Kidney (tissue), 13 donors: ENCODE measurements at regions not wholly inside any gene's neighbourhood (a gene's known extent, or its start where the extent isn't known, plus 50 kb on each side); places are given as distances from the start of the nearest gene placed in this dataset.

Experiments
- DNase-seq, 5 donors: peaks; one replicate each; pipeline ENCODE4 v3.0.0-alpha.2; 2013 to 2020
- FAIRE-seq: peaks from 2 replicates; lab custom pipeline; 2012; peaks lifted over from hg19 to GRCh38; lab: Jason Lieb, UNC
- H3K27ac ChIP-seq, 2 donors: one replicate each; pipeline ENCODE4 v1.7.0; 2013; ENCODE audit warnings: low read depth in 2 of 2, low read length in 2 of 2, inconsistent platforms in 1 of 2
- H3K27me3 ChIP-seq: one replicate; pipeline ENCODE4 v1.7.1; 2013; ENCODE audit warnings: low read length, inconsistent platforms; ENCODE audit not compliant: control insufficient read depth, insufficient read depth
- H3K36me3 ChIP-seq, 3 donors: one replicate each; pipeline versions ENCODE4 v1.7.0 to v1.7.1; 2013; ENCODE audit warnings: low read length in 3 of 3, control low read depth in 1 of 3, inconsistent platforms in 1 of 3; ENCODE audit not compliant: insufficient read depth in 3 of 3, control insufficient read depth in 2 of 3
- H3K4me1 ChIP-seq, 3 donors: one replicate each; pipeline versions ENCODE4 v1.7.0 to v1.7.1; 2013; ENCODE audit warnings: low read length in 3 of 3, inconsistent platforms in 1 of 3, low read depth in 1 of 3; ENCODE audit not compliant: control insufficient read depth in 2 of 3, insufficient read depth in 2 of 3
- H3K4me3 ChIP-seq, 3 donors: one replicate each; pipeline versions ENCODE4 v1.7.0 to v1.8.1; 2013; ENCODE audit warnings: low read length in 3 of 3, control low read depth in 1 of 3, inconsistent platforms in 1 of 3
- H3K9ac ChIP-seq, 3 donors: one replicate each; pipeline versions ENCODE4 v1.7.0 to v1.7.1; 2013; ENCODE audit warnings: low read length in 3 of 3, control low read depth in 1 of 3, inconsistent platforms in 1 of 3
- H3K9me3 ChIP-seq, 3 donors: one replicate each; pipeline versions ENCODE4 v1.7.0 to v1.7.1; 2013; ENCODE audit warnings: low read length in 3 of 3, control low read depth in 1 of 3, inconsistent platforms in 1 of 3; ENCODE audit not compliant: control insufficient read depth in 2 of 3, insufficient read depth in 1 of 3
- intact Hi-C: fragments of 100-400 bp; cut with DNase I; formaldehyde crosslinking; loops from one replicate; pipeline ENCODE4 v1.11.1; 2022
- TF ChIP-seq, protein P1 (sequence below): IDR thresholded peaks from 3 replicates; pipeline ENCODE4 v1.5.1; 2012; ENCODE audit warnings: mild to moderate bottlenecking, moderate library complexity, borderline replicate concordance; ENCODE audit not compliant: insufficient read depth; ENCODE audit errors: extremely low read depth
- donor health status: control.
- donor health status: control.
- donor health status: control.
- donor health status: control.
- donor health status: control.
- donor health status: DM: yes; HTN: yes; CAD: no.
- donor health status: Normal renal cell carcinoma (clear cell type).

DNA sequence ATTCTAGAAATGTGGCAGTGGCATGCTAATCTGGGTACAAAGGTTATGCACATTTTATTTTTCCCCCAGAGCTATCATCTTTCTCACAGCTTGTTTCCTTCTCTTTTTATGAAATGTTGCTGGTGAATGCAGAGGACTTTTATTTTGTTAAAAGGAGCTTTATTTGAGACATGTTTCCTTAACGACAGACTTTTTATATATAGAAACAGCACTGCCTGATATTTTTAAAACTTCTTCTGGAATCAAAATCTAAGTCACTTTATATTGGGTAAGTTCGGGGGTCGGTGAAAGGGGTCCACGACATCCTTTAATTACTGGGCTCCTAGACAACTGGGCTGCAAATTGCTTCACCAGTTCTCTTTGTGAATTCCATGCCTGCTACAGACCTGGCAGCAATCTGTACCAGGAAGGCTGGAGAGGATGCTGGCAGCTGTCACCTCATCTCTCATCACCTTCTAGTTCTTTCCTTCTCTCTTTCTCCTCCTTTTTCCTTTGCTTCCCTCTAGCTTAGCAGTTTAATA, 464.7 kb downstream of the PDCD6IP start:
- H3K36me3 ChIP-seq: no peaks in the 10 kb centered on the region
- peak in 2 of 5 donors; percentile 37 to 50 for DNase-seq
- TF ChIP-seq, protein P1, sequence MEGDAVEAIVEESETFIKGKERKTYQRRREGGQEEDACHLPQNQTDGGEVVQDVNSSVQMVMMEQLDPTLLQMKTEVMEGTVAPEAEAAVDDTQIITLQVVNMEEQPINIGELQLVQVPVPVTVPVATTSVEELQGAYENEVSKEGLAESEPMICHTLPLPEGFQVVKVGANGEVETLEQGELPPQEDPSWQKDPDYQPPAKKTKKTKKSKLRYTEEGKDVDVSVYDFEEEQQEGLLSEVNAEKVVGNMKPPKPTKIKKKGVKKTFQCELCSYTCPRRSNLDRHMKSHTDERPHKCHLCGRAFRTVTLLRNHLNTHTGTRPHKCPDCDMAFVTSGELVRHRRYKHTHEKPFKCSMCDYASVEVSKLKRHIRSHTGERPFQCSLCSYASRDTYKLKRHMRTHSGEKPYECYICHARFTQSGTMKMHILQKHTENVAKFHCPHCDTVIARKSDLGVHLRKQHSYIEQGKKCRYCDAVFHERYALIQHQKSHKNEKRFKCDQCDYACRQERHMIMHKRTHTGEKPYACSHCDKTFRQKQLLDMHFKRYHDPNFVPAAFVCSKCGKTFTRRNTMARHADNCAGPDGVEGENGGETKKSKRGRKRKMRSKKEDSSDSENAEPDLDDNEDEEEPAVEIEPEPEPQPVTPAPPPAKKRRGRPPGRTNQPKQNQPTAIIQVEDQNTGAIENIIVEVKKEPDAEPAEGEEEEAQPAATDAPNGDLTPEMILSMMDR: no peak
- peaks cover 0 to 2% (median 2%) of the 10 kb centered on the region in 3 donors for H3K4me1 ChIP-seq
- no peak overlapping the region for H3K9ac ChIP-seq
- H3K4me3 ChIP-seq: no peak overlapping the region
- H3K9me3 ChIP-seq: no peaks in the 10 kb centered on the region
- intact Hi-C loops: no loop called here
- no peak overlapping the region for H3K27ac ChIP-seq
- FAIRE-seq: no peak
- no peaks in the 10 kb centered on the region for H3K27me3 ChIP-seq

DNA sequence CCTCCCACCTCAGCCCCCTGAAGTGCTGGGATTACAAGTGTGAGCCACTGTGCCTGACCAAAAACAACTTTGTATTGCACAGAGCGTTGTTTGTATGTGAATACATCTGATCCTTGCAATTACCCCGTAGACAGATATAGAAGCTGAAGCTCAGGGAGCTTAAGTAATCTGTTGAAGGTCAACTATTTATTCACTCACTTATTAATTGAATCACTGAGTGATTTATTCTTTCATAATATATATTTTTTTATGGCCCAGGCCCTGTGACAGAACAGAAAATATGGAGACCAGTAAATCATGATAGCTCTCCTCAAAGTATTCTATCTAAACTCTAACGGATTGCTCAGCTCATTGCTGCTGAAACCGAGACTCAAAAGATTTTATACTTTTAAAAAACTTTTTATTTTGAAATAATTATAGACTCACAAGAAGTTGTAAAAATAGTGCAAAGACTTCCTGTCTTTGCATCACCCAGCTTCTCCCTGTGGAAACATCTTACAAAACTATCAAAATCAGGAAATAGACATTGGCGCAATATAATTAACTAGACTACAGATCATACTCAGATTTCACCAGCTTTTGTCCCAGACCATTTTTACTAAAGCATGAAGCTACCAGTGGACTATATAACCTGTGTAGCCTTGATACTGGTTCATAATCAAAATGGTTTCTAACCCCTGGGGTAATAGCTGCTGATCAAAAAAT, 466.1 kb downstream of the PDCD6IP start:
- no peaks in the 10 kb centered on the region for H3K27me3 ChIP-seq
- FAIRE-seq: no peak
- H3K9me3 ChIP-seq: no peaks in the 10 kb centered on the region
- TF ChIP-seq, protein P1: no peak
- no peak overlapping the region for H3K9ac ChIP-seq
- intact Hi-C loops: no loop called here
- no peak overlapping the region for H3K27ac ChIP-seq
- DNase-seq: no peak
- peaks cover 0 to 2% (median 2%) of the 10 kb centered on the region in 3 donors for H3K4me1 ChIP-seq
- no peak overlapping the region for H3K4me3 ChIP-seq
- no peaks in the 10 kb centered on the region for H3K36me3 ChIP-seq

DNA sequence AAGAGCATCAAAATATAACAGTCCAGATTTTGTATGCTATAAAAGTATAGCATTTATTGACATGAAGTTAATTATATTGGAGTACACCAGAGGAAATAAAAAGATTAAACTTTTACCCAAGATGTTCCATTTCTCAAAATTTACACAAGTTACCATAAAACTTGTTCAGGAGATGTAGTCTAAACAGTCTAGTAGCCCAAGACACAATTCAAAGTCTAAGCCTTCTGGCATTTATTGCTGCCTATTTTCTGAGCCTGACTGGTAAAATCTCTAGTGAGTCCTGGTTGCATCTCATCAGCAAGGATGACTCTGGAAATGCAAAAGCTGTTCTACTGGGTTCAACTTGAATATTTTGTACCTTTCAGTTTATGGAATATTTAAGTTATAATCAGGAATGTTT, 468.7 kb downstream of the PDCD6IP start:
- DNase-seq: no peak
- Histone ChIP-seq H3K9ac (no peak overlapping the region), H3K36me3 (no peaks in the 10 kb centered on the region), H3K9me3 (no peaks in the 10 kb centered on the region), H3K4me3 (no peak overlapping the region), H3K4me1 (peaks cover 0 to 2% (median 0%) of the 10 kb centered on the region in 3 donors), H3K27me3 (no peaks in the 10 kb centered on the region), H3K27ac (no peak overlapping the region)
- intact Hi-C loops: no loop called here
- TF ChIP-seq, protein P1: no peak
- no peak for FAIRE-seq
